WTC11 (cell line): ENCODE measurements at regions not wholly inside any gene's neighbourhood (a gene's known extent, or its start where the extent isn't known, plus 50 kb on each side); places are given as distances from the start of the nearest gene placed in this dataset.

Source experiments
- E2F4 ChIP-seq: sonication (generic); formaldehyde crosslinking; IDR thresholded peaks from 2 replicates; pipeline ENCODE4 v1.8.1; 2022; ENCODE audit warnings: low read depth, mild to moderate bottlenecking, moderate library complexity, missing genetic modification reagents, borderline replicate concordance
- FOXK1 ChIP-seq: sonication (generic); formaldehyde crosslinking; IDR thresholded peaks from 2 replicates; pipeline ENCODE4 v1.8.0; 2022; ENCODE audit warnings: mild to moderate bottlenecking, moderate library complexity, missing genetic modification reagents
- NR1H2 ChIP-seq: sonication (generic); formaldehyde crosslinking; IDR thresholded peaks from 2 replicates; pipeline ENCODE4 v1.9.0; 2021; ENCODE audit warnings: mild to moderate bottlenecking, moderate library complexity, missing genetic modification reagents
- TEAD1 ChIP-seq: sonication (generic); formaldehyde crosslinking; IDR thresholded peaks from 2 replicates; pipeline ENCODE4 v1.8.0; 2022; ENCODE audit warnings: mild to moderate bottlenecking, missing genetic modification reagents
- ZNF138 ChIP-seq: sonication (generic); formaldehyde crosslinking; conservative IDR thresholded peaks from 2 replicates; pipeline ENCODE4 v1.8.1; 2022; ENCODE audit warnings: mild to moderate bottlenecking, moderate library complexity, missing genetic modification reagents
- TF ChIP-seq, protein P1 (sequence below): fragments of 200-600 bp; IDR thresholded peaks from 2 replicates; pipeline ENCODE4 v1.8.0; 2022; ENCODE audit warnings: antibody characterized with exemption
- TF ChIP-seq, protein P2 (sequence below): sonication (generic); formaldehyde crosslinking; IDR thresholded peaks from 2 replicates; pipeline ENCODE4 v1.8.0; 2022; ENCODE audit warnings: missing genetic modification reagents

DNA sequence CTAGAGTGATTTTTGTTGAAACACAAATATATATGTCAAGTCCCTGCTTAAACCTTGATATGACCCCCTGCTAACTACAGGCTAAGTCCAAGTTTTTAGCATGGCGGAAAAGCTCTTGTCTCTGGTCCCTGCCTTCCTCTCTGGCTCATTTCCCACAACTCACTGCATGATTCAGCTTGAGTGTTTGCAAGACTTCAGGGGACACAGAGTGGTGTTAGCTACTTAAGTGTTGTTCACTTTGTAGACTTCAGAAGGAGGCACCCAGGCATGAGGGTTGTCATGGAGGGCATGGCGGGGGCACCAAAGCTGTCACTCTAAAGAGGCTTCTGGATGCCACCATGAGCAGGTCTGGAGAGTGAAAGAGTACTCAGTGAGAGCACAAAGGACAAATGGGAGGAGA lies 362.4 kb upstream of the ACTBL2 start:
- TF ChIP-seq ZNF138 (CRISPR knock-in tag): no peak
- TF ChIP-seq, protein P1, sequence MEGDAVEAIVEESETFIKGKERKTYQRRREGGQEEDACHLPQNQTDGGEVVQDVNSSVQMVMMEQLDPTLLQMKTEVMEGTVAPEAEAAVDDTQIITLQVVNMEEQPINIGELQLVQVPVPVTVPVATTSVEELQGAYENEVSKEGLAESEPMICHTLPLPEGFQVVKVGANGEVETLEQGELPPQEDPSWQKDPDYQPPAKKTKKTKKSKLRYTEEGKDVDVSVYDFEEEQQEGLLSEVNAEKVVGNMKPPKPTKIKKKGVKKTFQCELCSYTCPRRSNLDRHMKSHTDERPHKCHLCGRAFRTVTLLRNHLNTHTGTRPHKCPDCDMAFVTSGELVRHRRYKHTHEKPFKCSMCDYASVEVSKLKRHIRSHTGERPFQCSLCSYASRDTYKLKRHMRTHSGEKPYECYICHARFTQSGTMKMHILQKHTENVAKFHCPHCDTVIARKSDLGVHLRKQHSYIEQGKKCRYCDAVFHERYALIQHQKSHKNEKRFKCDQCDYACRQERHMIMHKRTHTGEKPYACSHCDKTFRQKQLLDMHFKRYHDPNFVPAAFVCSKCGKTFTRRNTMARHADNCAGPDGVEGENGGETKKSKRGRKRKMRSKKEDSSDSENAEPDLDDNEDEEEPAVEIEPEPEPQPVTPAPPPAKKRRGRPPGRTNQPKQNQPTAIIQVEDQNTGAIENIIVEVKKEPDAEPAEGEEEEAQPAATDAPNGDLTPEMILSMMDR: no peak
- no peak for TF ChIP-seq NR1H2 (CRISPR knock-in tag)
- TF ChIP-seq TEAD1 (CRISPR knock-in tag): no peak
- TF ChIP-seq, protein P2, sequence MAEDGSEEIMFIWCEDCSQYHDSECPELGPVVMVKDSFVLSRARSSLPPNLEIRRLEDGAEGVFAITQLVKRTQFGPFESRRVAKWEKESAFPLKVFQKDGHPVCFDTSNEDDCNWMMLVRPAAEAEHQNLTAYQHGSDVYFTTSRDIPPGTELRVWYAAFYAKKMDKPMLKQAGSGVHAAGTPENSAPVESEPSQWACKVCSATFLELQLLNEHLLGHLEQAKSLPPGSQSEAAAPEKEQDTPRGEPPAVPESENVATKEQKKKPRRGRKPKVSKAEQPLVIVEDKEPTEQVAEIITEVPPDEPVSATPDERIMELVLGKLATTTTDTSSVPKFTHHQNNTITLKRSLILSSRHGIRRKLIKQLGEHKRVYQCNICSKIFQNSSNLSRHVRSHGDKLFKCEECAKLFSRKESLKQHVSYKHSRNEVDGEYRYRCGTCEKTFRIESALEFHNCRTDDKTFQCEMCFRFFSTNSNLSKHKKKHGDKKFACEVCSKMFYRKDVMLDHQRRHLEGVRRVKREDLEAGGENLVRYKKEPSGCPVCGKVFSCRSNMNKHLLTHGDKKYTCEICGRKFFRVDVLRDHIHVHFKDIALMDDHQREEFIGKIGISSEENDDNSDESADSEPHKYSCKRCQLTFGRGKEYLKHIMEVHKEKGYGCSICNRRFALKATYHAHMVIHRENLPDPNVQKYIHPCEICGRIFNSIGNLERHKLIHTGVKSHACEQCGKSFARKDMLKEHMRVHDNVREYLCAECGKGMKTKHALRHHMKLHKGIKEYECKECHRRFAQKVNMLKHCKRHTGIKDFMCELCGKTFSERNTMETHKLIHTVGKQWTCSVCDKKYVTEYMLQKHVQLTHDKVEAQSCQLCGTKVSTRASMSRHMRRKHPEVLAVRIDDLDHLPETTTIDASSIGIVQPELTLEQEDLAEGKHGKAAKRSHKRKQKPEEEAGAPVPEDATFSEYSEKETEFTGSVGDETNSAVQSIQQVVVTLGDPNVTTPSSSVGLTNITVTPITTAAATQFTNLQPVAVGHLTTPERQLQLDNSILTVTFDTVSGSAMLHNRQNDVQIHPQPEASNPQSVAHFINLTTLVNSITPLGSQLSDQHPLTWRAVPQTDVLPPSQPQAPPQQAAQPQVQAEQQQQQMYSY (CRISPR knock-in tag): no peak
- TF ChIP-seq E2F4 (CRISPR knock-in tag): no peak
- no peak for TF ChIP-seq FOXK1 (CRISPR knock-in tag)
